GM12878 (cell line): ENCODE measurements at regions not wholly inside any gene's neighbourhood (a gene's known extent, or its start where the extent isn't known, plus 50 kb on each side); places are given as distances from the start of the nearest gene placed in this dataset.

Experiments
- ATAC-seq: fragments of 200-7000 bp; cut with Tn5 transposase; 3 replicates; pipeline ENCODE4 v1.9.1; 2020; ENCODE audit warnings: mild to moderate bottlenecking, moderate library complexity
- BruUV-seq: library from RNA; stranded (reverse); fragments of 400-500 nt; replicated peaks from 2 replicates; lab custom pipeline; 2021; lab: Mats Ljungman, UMichigan
- CTCF ChIA-PET: fragments of 300-600 bp; sonication (Branson Sonifier 250); formaldehyde crosslinking; extraction: SDS; loops from one replicate; lab custom pipeline; 2021; ENCODE audit warnings: inconsistent platforms; lab: Yijun Ruan, JAX
- POLR2A ChIA-PET: fragments of 350-600 bp; formaldehyde crosslinking; extraction: SDS; loops from one replicate; lab custom pipeline; 2021; ENCODE audit warnings: inconsistent platforms; lab: Charles Lee
- RAD21 ChIA-PET: fragments of 300-600 bp; sonication (Branson Sonifier 250); formaldehyde crosslinking; loops from one replicate; lab custom pipeline; 2023; ENCODE audit warnings: antibody characterized with exemption; ENCODE audit not compliant: unreplicated experiment; lab: Charles Lee
- SMC1A ChIA-PET: fragments of 300-600 bp; sonication (Branson Sonifier 250); formaldehyde crosslinking; loops from one replicate; lab custom pipeline; 2023; ENCODE audit not compliant: unreplicated experiment, uncharacterized antibody; lab: Charles Lee
- DNase-seq: peaks from one replicate; pipeline ENCODE4 v3.0.0-alpha.2; 2011; ENCODE audit warnings: low read depth, low spot score
- FAIRE-seq: peaks from 3 replicates; lab custom pipeline; 2011; peaks lifted over from hg19 to GRCh38; lab: Jason Lieb, UNC
- H2AFZ ChIP-seq: 2 replicates; pipeline ENCODE4 v1.6.0; 2011; ENCODE audit warnings: low read depth, low read length, control low read depth; ENCODE audit not compliant: control insufficient read depth
- H3K27ac ChIP-seq: 2 replicates; pipeline ENCODE4 v1.5.1; 2011; ENCODE audit warnings: control low read depth; ENCODE audit not compliant: control insufficient read depth, insufficient read depth
- H3K27me3 ChIP-seq, 2 experiments: replicated peaks in 1 of 2; 2 replicates each; pipeline versions ENCODE4 v1.6.0 to v1.6.1; 2011; ENCODE audit warnings: low read length in 1 of 2; ENCODE audit not compliant: control insufficient read depth in 2 of 2, insufficient read depth in 2 of 2
- H3K36me3 ChIP-seq, 2 experiments: 2 replicates each; pipeline ENCODE4 v1.5.1; 2011; ENCODE audit warnings: low read length in 1 of 2; ENCODE audit not compliant: control insufficient read depth in 2 of 2, insufficient read depth in 2 of 2
- H3K4me1 ChIP-seq: 2 replicates; pipeline ENCODE4 v1.6.1; 2011; ENCODE audit warnings: mild to moderate bottlenecking, low read length, moderate library complexity, mixed read lengths; ENCODE audit not compliant: control insufficient read depth, insufficient read depth
- H3K4me2 ChIP-seq: 2 replicates; pipeline ENCODE4 v1.6.0; 2011; ENCODE audit warnings: control low read depth; ENCODE audit not compliant: control insufficient read depth, insufficient read depth
- H3K4me3 ChIP-seq: fragments of 200-600 bp; sonication (generic); 2 replicates; pipeline ENCODE4 v1.5.1; 2016
- H3K79me2 ChIP-seq: 2 replicates; pipeline ENCODE4 v1.6.0; 2011; ENCODE audit warnings: low read length; ENCODE audit not compliant: control insufficient read depth, insufficient read depth
- H3K9ac ChIP-seq: 2 replicates; pipeline ENCODE4 v1.8.0; 2011; ENCODE audit warnings: low read length, control low read depth, mixed read lengths; ENCODE audit not compliant: control insufficient read depth, insufficient read depth
- H3K9me3 ChIP-seq: replicated peaks from 3 replicates; pipeline ENCODE4 v1.5.1; 2011; ENCODE audit warnings: mild to moderate bottlenecking, low read length; ENCODE audit not compliant: control insufficient read depth, insufficient read depth
- H4K20me1 ChIP-seq: 2 replicates; pipeline ENCODE4 v1.6.0; 2011; ENCODE audit not compliant: control insufficient read depth, insufficient read depth
- CBX3 ChIP-seq: fragments of 200-600 bp; sonication (generic); IDR thresholded peaks from 2 replicates; pipeline ENCODE4 v1.6.1; 2016; ENCODE audit warnings: low read depth, borderline replicate concordance
- CHD1 ChIP-seq: IDR thresholded peaks from 2 replicates; pipeline ENCODE4 v1.6.1; 2012; ENCODE audit warnings: low read depth, low read length, improper control_type of control experiment
- CHD2 ChIP-seq: IDR thresholded peaks from 2 replicates; pipeline ENCODE4 v1.6.1; 2011; ENCODE audit warnings: low read depth, low read length, improper control_type of control experiment, borderline replicate concordance
- EP300 ChIP-seq, 2 experiments: fragments of 150-350 bp in 1 of 2; IDR thresholded peaks; 2 replicates each; pipeline ENCODE4 v1.6.1; 2011 to 2012; ENCODE audit warnings: low read depth in 2 of 2, low read length in 2 of 2, borderline replicate concordance in 1 of 2, improper control_type of control experiment in 1 of 2, inconsistent platforms in 1 of 2; ENCODE audit not compliant: control insufficient read depth in 1 of 2
- ESRRA ChIP-seq: IDR thresholded peaks from 2 replicates; pipeline ENCODE4 v1.6.1; 2012; ENCODE audit warnings: mild to moderate bottlenecking, low read length, improper control_type of control experiment
- EZH2 ChIP-seq: IDR thresholded peaks from 2 replicates; pipeline ENCODE4 v1.6.1; 2012; ENCODE audit warnings: low read depth, mild to moderate bottlenecking, control low read depth, inconsistent platforms, low read length, borderline replicate concordance; ENCODE audit not compliant: control insufficient read depth
- IRF3 ChIP-seq: fragments of 450-650 bp; IDR thresholded peaks from 2 replicates; pipeline ENCODE4 v1.6.1; 2014; ENCODE audit warnings: mild to moderate bottlenecking
- JUNB ChIP-seq: IDR thresholded peaks from 2 replicates; pipeline ENCODE4 v1.6.1; 2016; ENCODE audit warnings: antibody characterized with exemption, mild to moderate bottlenecking
- JUND ChIP-seq: IDR thresholded peaks from 2 replicates; pipeline ENCODE4 v1.6.1; 2012; ENCODE audit warnings: low read depth, mild to moderate bottlenecking, low read length, improper control_type of control experiment, moderate library complexity
- LARP7 ChIP-seq: fragments of 450-650 bp; IDR thresholded peaks from 2 replicates; pipeline ENCODE4 v1.6.1; 2017; ENCODE audit warnings: mild to moderate bottlenecking
- NFXL1 ChIP-seq: fragments of 450-650 bp; IDR thresholded peaks from 2 replicates; pipeline ENCODE4 v1.6.1; 2017; ENCODE audit warnings: antibody characterized with exemption, mild to moderate bottlenecking, borderline replicate concordance
- PAX8 ChIP-seq: fragments of 450-650 bp; IDR thresholded peaks from 2 replicates; pipeline ENCODE4 v1.6.1; 2017; ENCODE audit warnings: mild to moderate bottlenecking, moderate library complexity
- RAD51 ChIP-seq: fragments of 450-650 bp; IDR thresholded peaks from 2 replicates; pipeline ENCODE4 v1.6.1; 2016; ENCODE audit warnings: moderate library complexity, mild to moderate bottlenecking, inconsistent platforms
- ZNF274 ChIP-seq: IDR thresholded peaks from one replicate; pipeline ENCODE4 v1.8.0; 2011; ENCODE audit not compliant: insufficient read length, insufficient read depth
- WGBS: methylation state at CpG from one replicate; pipeline ENCODE4 v1.1.6; 2016; ENCODE audit warnings: low lambda C conversion rate; ENCODE audit not compliant: insufficient replicate concordance, insufficient coverage; ENCODE audit errors: missing lambda C conversion rate; 5-methylcytosine and 5-hydroxymethylcytosine counted together
- in situ Hi-C: fragments of 300-500 bp; cut with MboI; formaldehyde crosslinking; loops from 9 replicates; pipeline ENCODE4 v1.14.3; 2018; ENCODE audit warnings: mixed read lengths
- intact Hi-C: fragments of 100-400 bp; cut with micrococcal nuclease; formaldehyde crosslinking; loops from one replicate; pipeline ENCODE4 v1.14.2; 2022; ENCODE audit not compliant: unreplicated experiment
- TF ChIP-seq, protein P1 (sequence below): IDR thresholded peaks from 2 replicates; pipeline ENCODE4 v1.6.1; 2011; ENCODE audit warnings: mild to moderate bottlenecking, low read depth, low read length, moderate library complexity; ENCODE audit not compliant: insufficient replicate concordance
- TF ChIP-seq, protein P2 (sequence below): IDR thresholded peaks from 2 replicates; pipeline ENCODE4 v1.6.1; 2012; ENCODE audit warnings: low read depth, low read length, improper control_type of control experiment

- ChIA-PET CTCF (interaction anchor here (1.0 kb wide), 1 partner anchor 11 kb away, joined by 3 read pairs; no protein-coding TSS in a partner anchor), POLR2A (no interaction called here), RAD21 (no interaction called here), SMC1A (no interaction called here)
- WGBS: 0% methylated on average over 3 of the region's 3 CpGs
- no peaks in the 10 kb centered on the region for H3K36me3 ChIP-seq
- H3K4me3 ChIP-seq: no peak overlapping the region
- DNase-seq (no peak), FAIRE-seq (no peak), ATAC-seq (no peak)
- no peaks in the 10 kb centered on the region for H3K27me3 ChIP-seq
- in situ Hi-C loops: no loop called here
- no peaks in the 10 kb centered on the region for H3K4me1 ChIP-seq
- no TSS peak for BruUV-seq
- TF ChIP-seq LARP7 (no peak), JUNB (no peak), CBX3 (no peak), EP300 (IDR thresholded peaks at IDR 0.05; ENCODE audit: borderline replicate concordance in 1 of 2, control insufficient read depth in 1 of 2, low read depth in 2 of 2, low read length in 2 of 2) (no peak), ZNF274 (no peak), JUND (no peak), CHD2 (no peak), EZH2 (no peak), NFXL1 (no peak), PAX8 (no peak), CHD1 (no peak), RAD51 (no peak), ESRRA (no peak), IRF3 (no peak)
- TF ChIP-seq, protein P1, sequence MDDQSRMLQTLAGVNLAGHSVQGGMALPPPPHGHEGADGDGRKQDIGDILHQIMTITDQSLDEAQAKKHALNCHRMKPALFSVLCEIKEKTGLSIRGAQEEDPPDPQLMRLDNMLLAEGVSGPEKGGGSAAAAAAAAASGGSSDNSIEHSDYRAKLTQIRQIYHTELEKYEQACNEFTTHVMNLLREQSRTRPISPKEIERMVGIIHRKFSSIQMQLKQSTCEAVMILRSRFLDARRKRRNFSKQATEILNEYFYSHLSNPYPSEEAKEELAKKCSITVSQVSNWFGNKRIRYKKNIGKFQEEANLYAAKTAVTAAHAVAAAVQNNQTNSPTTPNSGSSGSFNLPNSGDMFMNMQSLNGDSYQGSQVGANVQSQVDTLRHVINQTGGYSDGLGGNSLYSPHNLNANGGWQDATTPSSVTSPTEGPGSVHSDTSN: no peak
- TF ChIP-seq, protein P2, sequence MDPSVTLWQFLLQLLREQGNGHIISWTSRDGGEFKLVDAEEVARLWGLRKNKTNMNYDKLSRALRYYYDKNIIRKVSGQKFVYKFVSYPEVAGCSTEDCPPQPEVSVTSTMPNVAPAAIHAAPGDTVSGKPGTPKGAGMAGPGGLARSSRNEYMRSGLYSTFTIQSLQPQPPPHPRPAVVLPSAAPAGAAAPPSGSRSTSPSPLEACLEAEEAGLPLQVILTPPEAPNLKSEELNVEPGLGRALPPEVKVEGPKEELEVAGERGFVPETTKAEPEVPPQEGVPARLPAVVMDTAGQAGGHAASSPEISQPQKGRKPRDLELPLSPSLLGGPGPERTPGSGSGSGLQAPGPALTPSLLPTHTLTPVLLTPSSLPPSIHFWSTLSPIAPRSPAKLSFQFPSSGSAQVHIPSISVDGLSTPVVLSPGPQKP: no peak
- no peak overlapping the region for H3K4me2 ChIP-seq
- intact Hi-C loops: no loop called here
- H4K20me1 ChIP-seq: no peaks in the 10 kb centered on the region
- no peak overlapping the region for H2AFZ ChIP-seq
- H3K79me2 ChIP-seq: no peaks in the 10 kb centered on the region
- H3K27ac ChIP-seq: no peak overlapping the region
- H3K9me3 ChIP-seq: no peaks in the 10 kb centered on the region
- no peak overlapping the region for H3K9ac ChIP-seq
These were observed 129.8 kb downstream of the CD164 start for GRCh38 chr6:109252261-109253041.
